ENCODE measurements at regions not wholly inside any gene's neighbourhood (a gene's known extent, or its start where the extent isn't known, plus 50 kb on each side); places are given as distances from the start of the nearest gene placed in this dataset.
"Not testable (repeated sequence)": the region's sequence is repeated elsewhere in the genome, so short reads cannot be mapped to it uniquely, and the experiment has no call there.

- no peak for DNase-seq (ENCODE audit: low read depth, low spot score)
- no peak overlapping the region for H3K27ac ChIP-seq
Measured at GRCh38 chr1:200496937-200497336, 87.1 kb upstream of the ZNF281 start.

- DNase-seq (ENCODE audit: low read depth, low spot score): no peak
- H3K27ac ChIP-seq: no peak overlapping the region
Measured at GRCh38 chr1:200495901-200496300, 86.1 kb upstream of the ZNF281 start.

DNA sequence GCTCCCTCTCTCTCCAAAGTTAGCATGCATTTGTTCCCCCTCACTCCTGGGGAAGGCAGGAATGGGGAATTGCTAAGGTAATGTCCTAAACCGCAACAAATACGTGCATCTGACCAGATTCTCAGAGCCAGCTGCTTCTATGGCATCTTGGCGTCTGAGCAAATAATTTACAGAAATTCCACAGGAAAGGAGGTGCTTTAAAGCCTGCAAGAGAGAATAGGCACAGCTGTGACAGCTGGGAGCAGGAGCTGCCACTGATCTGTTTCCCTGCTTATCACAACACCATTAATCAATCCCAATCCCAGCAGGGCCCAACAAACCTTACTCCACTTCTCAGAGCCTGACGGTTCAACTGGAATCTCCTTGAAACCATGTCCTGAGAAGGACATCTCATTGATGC lies 83.5 kb upstream of the ZNF281 start:
- no peak for DNase-seq (ENCODE audit: low read depth, low spot score)

DNA sequence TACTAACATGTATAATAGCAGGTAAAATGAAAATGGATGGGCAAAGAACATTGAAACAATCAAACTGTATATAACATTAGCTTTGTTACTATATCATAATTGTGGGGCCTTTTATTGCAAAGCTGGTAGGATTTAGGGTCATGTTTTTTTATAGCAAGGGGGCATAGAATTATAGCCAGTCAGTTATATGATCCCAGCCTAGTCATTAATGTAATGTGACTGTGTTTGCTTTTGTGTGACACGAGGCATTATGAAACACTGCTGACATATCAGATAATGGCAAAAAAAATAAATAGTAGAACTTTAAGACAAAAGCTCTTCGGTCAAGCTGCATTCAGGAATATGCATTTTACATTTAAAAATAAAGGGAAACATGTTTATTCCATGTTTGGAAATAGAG lies 81.3 kb upstream of the ZNF281 start:
- H3K27ac ChIP-seq: no peak overlapping the region
- no peak for DNase-seq (ENCODE audit: low read depth, low spot score)

More for the DNA sequence above, 83.5 kb upstream of the ZNF281 start:
- no peak overlapping the region for H3K27ac ChIP-seq

DNA sequence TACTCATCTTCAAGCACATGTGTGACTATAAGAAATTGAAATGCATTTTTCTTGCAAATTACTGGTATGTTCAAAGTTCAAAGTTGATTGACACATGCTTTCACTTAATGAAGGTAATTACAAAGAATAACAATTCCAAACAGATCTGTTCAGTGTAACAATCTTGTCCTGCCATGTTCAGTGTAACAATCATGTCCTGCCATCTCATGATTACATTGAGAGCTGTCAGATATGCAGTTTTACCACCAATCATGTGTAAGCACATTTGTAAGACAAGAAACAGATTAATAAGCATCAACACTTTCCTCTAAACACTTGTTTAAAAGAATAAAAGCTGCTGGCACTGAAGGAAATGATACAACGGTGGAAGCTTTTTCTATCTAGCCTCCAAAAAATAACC lies 80.3 kb upstream of the ZNF281 start:
- no peak overlapping the region for H3K27ac ChIP-seq
- DNase-seq (ENCODE audit: low read depth, low spot score): no peak

- DNase-seq (ENCODE audit: low read depth, low spot score): peak; percentile 10
- no peak overlapping the region for H3K27ac ChIP-seq
Measured at GRCh38 chr1:200488375-200489165, 78.7 kb upstream of the ZNF281 start.

DNA sequence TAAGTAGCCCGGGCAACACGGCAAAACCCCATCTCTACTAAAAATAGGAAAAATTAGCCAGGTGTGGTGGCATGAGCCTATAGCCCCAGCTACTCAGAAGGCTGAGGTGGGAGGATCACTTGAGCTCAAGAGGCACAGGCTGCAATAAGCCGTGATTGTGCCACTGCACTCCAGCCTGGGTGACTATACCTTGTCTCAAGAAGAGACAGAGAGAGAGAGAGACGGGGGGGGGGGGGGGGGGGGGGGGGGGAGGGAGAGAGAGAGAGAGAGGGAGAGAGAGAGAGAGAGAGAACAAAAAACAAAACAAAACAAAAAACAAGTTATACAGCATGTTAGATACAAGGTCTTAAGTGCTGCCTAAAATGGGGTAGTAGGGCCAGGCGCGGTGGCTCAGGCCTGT lies 77.8 kb upstream of the ZNF281 start:
- H3K27ac ChIP-seq: no peak overlapping the region
- DNase-seq (ENCODE audit: low read depth, low spot score): no peak

- DNase-seq (ENCODE audit: low read depth, low spot score): no peak
- no peak overlapping the region for H3K27ac ChIP-seq
Measured at GRCh38 chr1:200486634-200487033, 76.8 kb upstream of the ZNF281 start.

GRCh38 chr1:200484438-200484946 lies 74.7 kb upstream of the ZNF281 start:
- not testable (repeated sequence) for DNase-seq (ENCODE audit: low read depth, low spot score)
- peak overlapping the region; percentile 30 for H3K27ac ChIP-seq

DNA sequence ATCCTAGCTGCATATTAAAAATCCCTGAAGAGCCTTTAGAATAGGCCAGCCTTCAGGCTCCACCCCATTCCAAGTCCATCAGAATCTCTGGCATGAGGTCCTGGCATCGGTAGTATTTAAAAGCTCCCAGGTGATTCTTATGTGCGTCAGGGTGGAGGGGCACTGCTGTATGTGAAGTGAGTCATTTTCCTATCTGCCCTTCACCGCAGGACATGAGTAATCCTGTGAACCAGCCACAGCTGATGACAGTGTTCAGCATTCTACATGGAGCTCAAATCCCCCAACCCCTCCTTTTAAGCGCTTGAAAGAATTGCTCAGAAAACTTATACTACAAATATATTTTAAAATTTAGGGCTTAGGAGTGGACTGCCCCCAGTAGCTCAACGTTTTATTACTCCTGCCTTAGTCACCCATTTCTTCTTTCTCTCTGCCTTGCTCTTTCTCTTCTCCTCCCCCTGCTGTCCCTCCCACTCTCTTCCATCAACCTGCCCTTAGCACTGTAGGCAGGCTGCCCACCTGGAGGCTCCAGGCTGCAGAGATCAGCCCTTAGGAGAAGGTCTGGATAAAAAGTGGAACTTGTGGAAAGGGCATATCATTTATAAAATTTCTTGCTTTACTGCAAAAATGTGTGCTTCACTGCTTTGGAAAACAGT lies 73.8 kb upstream of the ZNF281 start:
- H3K27ac ChIP-seq: peak overlapping the region; percentile 30
- DNase-seq (ENCODE audit: low read depth, low spot score): peak; percentile 95

- DNase-seq (ENCODE audit: low read depth, low spot score): no peak
- H3K27ac ChIP-seq: no peak overlapping the region
Measured at GRCh38 chr1:200480964-200481363, 71.1 kb upstream of the ZNF281 start.

GRCh38 chr1:200479816-200480215 lies 70.0 kb upstream of the ZNF281 start:
- DNase-seq (ENCODE audit: low read depth, low spot score): no peak

DNA sequence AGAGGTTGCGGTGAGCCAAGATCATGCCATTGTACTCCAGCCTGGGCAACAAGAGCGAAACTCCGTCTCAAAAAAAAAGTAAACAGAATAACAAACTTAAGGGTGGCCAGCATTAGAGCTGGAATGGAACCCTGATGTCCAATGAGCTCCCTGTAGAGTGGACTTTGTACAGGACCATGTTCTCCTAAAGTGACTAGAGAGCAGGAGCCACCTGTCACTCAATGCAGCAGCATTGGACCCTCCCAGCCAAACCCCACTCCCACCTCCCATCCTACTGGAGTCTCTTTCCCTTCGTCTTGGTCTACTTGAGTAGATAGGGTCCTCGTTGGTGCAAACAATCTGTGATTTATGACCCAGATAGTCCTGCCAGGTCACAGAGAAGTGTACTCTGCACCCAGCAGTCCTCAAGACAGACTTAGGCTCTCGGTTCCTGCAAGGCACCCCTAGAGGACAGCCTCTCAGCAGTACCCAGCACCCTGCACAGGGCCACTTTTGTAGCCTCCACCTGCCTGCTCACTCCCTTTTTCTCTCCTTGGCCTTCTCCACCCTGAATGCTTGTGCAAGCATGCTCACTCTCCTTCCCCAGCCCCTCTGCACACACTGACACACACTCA lies 69.2 kb upstream of the ZNF281 start:
- DNase-seq (ENCODE audit: low read depth, low spot score): no peak
- H3K27ac ChIP-seq: no peak overlapping the region

More at GRCh38 chr1:200479816-200480215, 70.0 kb upstream of the ZNF281 start:
- no peak overlapping the region for H3K27ac ChIP-seq

- no peak for DNase-seq (ENCODE audit: low read depth, low spot score)
Measured at GRCh38 chr1:200478239-200478623, 68.4 kb upstream of the ZNF281 start.

GRCh38 chr1:200474633-200475032 lies 64.8 kb upstream of the ZNF281 start:
- DNase-seq (ENCODE audit: low read depth, low spot score): no peak
- no peak overlapping the region for H3K27ac ChIP-seq

More at GRCh38 chr1:200478239-200478623, 68.4 kb upstream of the ZNF281 start:
- H3K27ac ChIP-seq: peak overlapping the region; percentile 69

DNA sequence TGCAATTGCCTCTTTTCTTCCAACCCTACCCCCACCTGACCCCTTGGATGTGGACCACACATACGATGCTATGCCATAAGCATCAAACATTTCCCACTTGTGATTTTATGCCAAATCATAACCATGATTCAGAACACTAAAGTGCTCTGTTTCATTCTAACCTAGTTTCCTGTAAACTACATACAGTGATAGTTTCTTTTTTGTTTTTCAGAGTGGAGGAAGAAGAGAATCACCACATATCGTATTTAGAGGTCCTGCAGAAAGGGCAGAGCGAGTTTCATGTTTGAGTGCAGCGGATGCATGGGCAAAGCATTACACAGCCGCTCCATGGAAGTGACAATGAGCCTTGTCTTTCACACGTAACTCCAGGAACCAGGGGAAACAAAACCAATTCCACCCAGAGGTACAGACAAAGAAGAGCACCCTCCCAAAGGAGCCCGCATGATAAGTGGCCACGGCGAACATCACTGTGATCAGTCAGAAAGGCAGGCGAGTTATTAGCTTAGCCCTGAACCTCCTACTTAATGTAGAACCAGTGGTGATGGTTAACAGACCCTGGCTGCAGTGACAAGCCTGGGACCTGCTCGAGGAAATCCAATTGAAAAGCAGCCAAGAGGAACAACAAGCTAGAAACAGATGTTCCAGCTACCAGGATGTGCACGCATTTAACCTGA lies 64.0 kb upstream of the ZNF281 start:
- no peak for DNase-seq (ENCODE audit: low read depth, low spot score)
- H3K27ac ChIP-seq: no peak overlapping the region

DNA sequence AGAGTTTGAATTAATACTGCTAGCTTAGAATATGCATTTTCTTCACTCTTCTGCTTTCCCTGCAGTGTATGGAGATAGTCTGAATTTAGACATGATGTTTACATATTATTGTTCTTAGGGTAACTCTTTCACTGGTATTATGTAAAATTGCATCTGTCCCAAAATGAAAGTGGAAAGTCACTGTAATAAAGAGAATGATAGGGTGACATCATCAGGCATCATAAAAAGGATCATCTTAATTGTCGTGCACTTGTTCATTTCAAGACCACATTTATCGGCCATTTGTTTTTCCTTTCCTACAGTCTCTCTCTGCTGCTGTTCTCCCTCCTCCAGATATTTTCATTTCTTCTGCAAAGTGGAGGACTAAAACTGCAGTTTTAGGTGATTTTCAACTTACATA lies 61.9 kb upstream of the ZNF281 start:
- no peak for DNase-seq (ENCODE audit: low read depth, low spot score)
- H3K27ac ChIP-seq: no peak overlapping the region

GRCh38 chr1:200468264-200469001 lies 58.6 kb upstream of the ZNF281 start:
- DNase-seq (ENCODE audit: low read depth, low spot score): no peak
- H3K27ac ChIP-seq: no peak overlapping the region

DNA sequence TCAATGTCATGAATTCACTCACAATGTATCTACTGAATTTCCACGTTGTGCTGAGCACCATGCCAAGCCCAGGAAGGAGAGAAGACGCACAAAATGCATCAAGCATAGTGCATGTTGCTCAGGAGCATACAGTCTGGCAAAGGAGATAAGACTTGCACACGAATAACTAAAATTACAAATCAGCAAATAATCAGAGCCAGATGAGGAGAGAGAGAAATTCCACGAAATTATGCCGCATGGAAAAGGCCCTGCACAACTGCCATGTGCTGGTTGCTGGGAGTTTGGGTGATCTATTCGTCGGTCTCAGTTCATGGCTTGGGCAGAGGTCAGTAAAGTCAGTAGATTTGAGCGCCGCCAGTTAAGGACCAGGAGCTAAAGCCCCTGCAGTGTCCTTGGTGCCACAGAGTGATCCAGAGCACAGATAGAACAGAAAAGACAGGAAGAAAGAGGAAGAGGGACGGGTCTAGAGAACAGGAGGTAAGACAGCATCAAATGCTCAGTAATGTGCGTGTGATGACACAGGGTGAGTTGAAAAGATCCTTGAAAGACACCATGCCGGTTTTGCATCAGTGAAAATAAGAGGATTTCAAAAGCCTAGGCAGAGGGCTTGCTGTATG lies 55.1 kb upstream of the ZNF281 start:
- H3K27ac ChIP-seq: no peak overlapping the region
- no peak for DNase-seq (ENCODE audit: low read depth, low spot score)

All from epithelial cell of prostate (primary cell).